Osteoblast (primary cell): ENCODE measurements at regions not wholly inside any gene's neighbourhood (a gene's known extent, or its start where the extent isn't known, plus 50 kb on each side); places are given as distances from the start of the nearest gene placed in this dataset.

Experiments
- DNase-seq: peaks from one replicate; pipeline ENCODE4 v3.0.0; 2011; ENCODE audit warnings: low spot score, mixed read lengths; ENCODE audit not compliant: insufficient read length; ENCODE audit errors: missing footprints
- H2AFZ ChIP-seq: 2 replicates; pipeline ENCODE4 v1.6.0; 2011; ENCODE audit warnings: mild to moderate bottlenecking, low read length
- H3K27ac ChIP-seq: 2 replicates; pipeline ENCODE4 v1.5.1; 2011; ENCODE audit warnings: mild to moderate bottlenecking, low read depth, low read length, moderate library complexity
- H3K27me3 ChIP-seq: 2 replicates; pipeline ENCODE4 v1.6.0; 2012; ENCODE audit warnings: mild to moderate bottlenecking, control low read depth, inconsistent platforms, low read length, moderate library complexity; ENCODE audit not compliant: insufficient read depth
- H3K36me3 ChIP-seq: 2 replicates; pipeline ENCODE4 v1.5.1; 2011; ENCODE audit warnings: mild to moderate bottlenecking, low read length, control low read depth, moderate library complexity; ENCODE audit not compliant: insufficient read depth
- H3K4me1 ChIP-seq: 2 replicates; pipeline ENCODE4 v1.5.1; 2011; ENCODE audit warnings: mild to moderate bottlenecking, low read length, control low read depth, moderate library complexity; ENCODE audit not compliant: insufficient read depth
- H3K4me2 ChIP-seq: 2 replicates; pipeline ENCODE4 v1.6.0; 2011; ENCODE audit warnings: mild to moderate bottlenecking, low read length; ENCODE audit not compliant: insufficient read depth
- H3K4me3 ChIP-seq: fragments of 200-600 bp; sonication (generic); 3 replicates; pipeline ENCODE4 v1.5.1; 2012; ENCODE audit warnings: mild to moderate bottlenecking, low read length, inconsistent platforms; ENCODE audit not compliant: insufficient read depth
- H3K79me2 ChIP-seq: 2 replicates; pipeline ENCODE4 v1.6.0; 2012; ENCODE audit warnings: mild to moderate bottlenecking, low read length, control low read depth, inconsistent platforms; ENCODE audit not compliant: insufficient read depth
- H3K9me3 ChIP-seq: 2 replicates; pipeline ENCODE4 v1.5.1; 2011; ENCODE audit warnings: low read depth, low read length, control low read depth
- H4K20me1 ChIP-seq: 2 replicates; pipeline ENCODE4 v1.6.0; 2012; ENCODE audit warnings: mild to moderate bottlenecking, low read length, control low read depth; ENCODE audit not compliant: insufficient read depth
- CTCF ChIP-seq: IDR thresholded peaks from 2 replicates; pipeline ENCODE4 v1.5.1; 2011; ENCODE audit warnings: mild to moderate bottlenecking, low read depth, low read length, moderate library complexity; ENCODE audit errors: extremely low read depth

DNA sequence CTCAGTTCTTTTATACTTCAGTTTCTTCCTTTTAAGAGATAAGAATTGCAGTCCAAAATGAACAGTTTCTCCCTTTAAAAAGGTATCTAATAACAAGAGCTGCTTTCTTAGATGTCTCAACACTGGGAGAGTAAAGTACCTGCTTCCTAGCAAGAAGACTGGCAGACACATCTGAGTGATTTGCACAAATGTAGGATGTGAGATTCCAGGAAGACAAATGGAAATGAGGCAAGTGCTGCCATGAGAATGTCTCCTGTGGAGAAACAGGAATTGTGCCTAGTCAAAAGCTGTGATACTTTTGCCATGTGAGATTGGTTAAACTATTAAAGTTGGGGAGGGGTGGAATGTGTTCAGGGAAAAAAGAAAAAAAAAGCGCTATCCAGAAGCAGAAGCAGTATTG lies 159.1 kb downstream of the HTR1A start:
- Histone ChIP-seq H3K9me3 (no peaks in the 10 kb centered on the region), H4K20me1 (no peaks in the 10 kb centered on the region), H3K27ac (no peak overlapping the region), H2AFZ (no peak overlapping the region), H3K4me1 (no peaks in the 10 kb centered on the region), H3K36me3 (no peaks in the 10 kb centered on the region), H3K4me2 (no peak overlapping the region), H3K4me3 (no peak overlapping the region), H3K79me2 (no peaks in the 10 kb centered on the region), H3K27me3 (no peaks in the 10 kb centered on the region)
- DNase-seq = no peak
- TF ChIP-seq CTCF = no peak

DNA sequence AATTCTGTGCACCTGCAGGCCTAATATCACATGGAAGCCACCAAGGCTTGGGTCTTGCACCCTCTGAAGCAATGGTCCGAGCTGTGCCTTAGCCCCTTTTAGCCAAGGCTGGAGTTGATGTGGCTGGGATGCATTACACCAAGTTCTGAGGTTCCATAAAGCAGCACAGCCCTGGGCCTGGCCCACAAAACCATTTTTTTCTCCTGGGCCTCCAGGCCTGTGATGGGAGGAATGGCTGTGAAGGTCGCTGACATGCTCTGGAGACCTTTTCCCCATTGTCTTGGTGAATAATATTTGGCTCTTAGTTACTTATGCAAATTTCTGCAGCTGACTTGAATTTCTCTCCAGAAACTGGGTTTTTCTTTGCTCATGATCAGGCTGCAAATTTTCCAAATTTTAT lies 167.3 kb downstream of the HTR1A start:
- no peak overlapping the region for H3K4me3 ChIP-seq
- no peak overlapping the region for H3K27ac ChIP-seq
- TF ChIP-seq CTCF = no peak
- no peaks in the 10 kb centered on the region for H3K36me3 ChIP-seq
- H3K4me1 ChIP-seq = no peaks in the 10 kb centered on the region
- H3K79me2 ChIP-seq = no peaks in the 10 kb centered on the region
- H4K20me1 ChIP-seq = no peaks in the 10 kb centered on the region
- no peaks in the 10 kb centered on the region for H3K27me3 ChIP-seq
- no peak for DNase-seq
- no peak overlapping the region for H2AFZ ChIP-seq
- no peak overlapping the region for H3K4me2 ChIP-seq
- peaks cover 3% of the 10 kb centered on the region for H3K9me3 ChIP-seq

DNA sequence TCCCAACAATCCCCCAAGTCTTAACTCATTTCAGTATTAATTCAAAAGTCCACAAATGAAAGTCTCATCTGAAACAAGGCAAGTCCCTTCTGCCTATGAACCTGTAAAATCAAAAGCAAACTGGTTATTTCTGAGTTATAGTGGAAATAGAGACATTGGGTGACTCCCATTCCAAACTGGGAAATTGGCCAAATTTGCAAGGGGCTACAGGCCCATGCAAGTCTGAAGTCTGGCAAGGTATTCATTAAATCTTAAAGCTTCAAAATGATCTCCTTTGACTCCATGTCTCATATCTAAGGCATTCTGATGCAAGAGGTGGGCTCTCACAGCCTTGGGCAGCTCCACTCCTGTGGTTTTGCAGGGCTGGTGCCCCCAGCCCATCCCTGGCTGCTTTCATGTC lies 167.9 kb downstream of the HTR1A start:
- Histone ChIP-seq H2AFZ (no peak overlapping the region), H3K79me2 (no peaks in the 10 kb centered on the region), H3K36me3 (no peaks in the 10 kb centered on the region), H3K4me2 (no peak overlapping the region), H3K27ac (no peak overlapping the region), H3K9me3 (peaks cover 3% of the 10 kb centered on the region), H4K20me1 (no peaks in the 10 kb centered on the region), H3K4me3 (no peak overlapping the region), H3K4me1 (no peaks in the 10 kb centered on the region), H3K27me3 (no peaks in the 10 kb centered on the region)
- no peak for DNase-seq
- no peak for TF ChIP-seq CTCF

- Histone ChIP-seq H3K79me2 (no peaks in the 10 kb centered on the region), H3K36me3 (no peaks in the 10 kb centered on the region), H3K27me3 (no peaks in the 10 kb centered on the region), H4K20me1 (no peaks in the 10 kb centered on the region), H3K4me1 (no peaks in the 10 kb centered on the region), H3K4me3 (no peak overlapping the region), H3K9me3 (no peaks in the 10 kb centered on the region), H3K4me2 (no peak overlapping the region), H3K27ac (no peak overlapping the region), H2AFZ (no peak overlapping the region)
- no peak for DNase-seq
- no peak for TF ChIP-seq CTCF
Measured at GRCh38 chr5:63774939-63775338, 187.3 kb downstream of the HTR1A start.
